A673 (cell line): ENCODE measurements at regions not wholly inside any gene's neighbourhood (a gene's known extent, or its start where the extent isn't known, plus 50 kb on each side); places are given as distances from the start of the nearest gene placed in this dataset.

Experiments used
- EZH2 ChIP-seq: fragments of 200-600 bp; sonication (generic); IDR thresholded peaks from 2 replicates; pipeline ENCODE4 v1.6.1; 2017; ENCODE audit warnings: borderline replicate concordance, low read depth, mild to moderate bottlenecking, mixed read lengths, antibody characterized with exemption, low read length; ENCODE audit not compliant: poor library complexity, severe bottlenecking
- TF ChIP-seq, protein P1 (sequence below): fragments of 300-800, 200-600 bp; sonication (generic); conservative IDR thresholded peaks from 2 replicates; pipeline ENCODE4 v1.5.1; 2017; ENCODE audit warnings: low read depth, mild to moderate bottlenecking, antibody characterized with exemption, low read length, moderate library complexity, mixed read lengths

DNA sequence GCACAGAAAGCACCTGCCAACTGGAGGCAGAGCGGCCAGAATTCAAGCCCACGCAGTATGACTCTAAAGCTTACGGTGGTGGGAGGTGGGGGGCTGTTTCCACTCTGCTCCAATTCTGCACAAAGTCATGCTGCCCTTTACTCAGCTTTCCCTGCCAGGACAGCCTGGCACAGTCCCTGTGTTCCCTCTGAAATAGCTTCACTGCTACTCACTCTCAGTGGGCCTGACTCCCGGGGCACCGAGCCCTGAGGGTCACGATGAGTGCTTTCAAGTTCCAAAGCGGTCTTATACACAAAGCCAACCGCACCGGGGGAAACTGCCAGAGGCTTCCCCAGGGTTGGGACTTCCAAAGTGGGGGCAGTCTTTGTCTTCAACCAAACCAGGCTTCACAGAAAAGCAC lies 306.1 kb upstream of the XYLT1 start:
- TF ChIP-seq EZH2: no peak
- TF ChIP-seq, protein P1, sequence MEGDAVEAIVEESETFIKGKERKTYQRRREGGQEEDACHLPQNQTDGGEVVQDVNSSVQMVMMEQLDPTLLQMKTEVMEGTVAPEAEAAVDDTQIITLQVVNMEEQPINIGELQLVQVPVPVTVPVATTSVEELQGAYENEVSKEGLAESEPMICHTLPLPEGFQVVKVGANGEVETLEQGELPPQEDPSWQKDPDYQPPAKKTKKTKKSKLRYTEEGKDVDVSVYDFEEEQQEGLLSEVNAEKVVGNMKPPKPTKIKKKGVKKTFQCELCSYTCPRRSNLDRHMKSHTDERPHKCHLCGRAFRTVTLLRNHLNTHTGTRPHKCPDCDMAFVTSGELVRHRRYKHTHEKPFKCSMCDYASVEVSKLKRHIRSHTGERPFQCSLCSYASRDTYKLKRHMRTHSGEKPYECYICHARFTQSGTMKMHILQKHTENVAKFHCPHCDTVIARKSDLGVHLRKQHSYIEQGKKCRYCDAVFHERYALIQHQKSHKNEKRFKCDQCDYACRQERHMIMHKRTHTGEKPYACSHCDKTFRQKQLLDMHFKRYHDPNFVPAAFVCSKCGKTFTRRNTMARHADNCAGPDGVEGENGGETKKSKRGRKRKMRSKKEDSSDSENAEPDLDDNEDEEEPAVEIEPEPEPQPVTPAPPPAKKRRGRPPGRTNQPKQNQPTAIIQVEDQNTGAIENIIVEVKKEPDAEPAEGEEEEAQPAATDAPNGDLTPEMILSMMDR: no peak
